ENCODE measurements at regions not wholly inside any gene's neighbourhood (a gene's known extent, or its start where the extent isn't known, plus 50 kb on each side); places are given as distances from the start of the nearest gene placed in this dataset.

DNA sequence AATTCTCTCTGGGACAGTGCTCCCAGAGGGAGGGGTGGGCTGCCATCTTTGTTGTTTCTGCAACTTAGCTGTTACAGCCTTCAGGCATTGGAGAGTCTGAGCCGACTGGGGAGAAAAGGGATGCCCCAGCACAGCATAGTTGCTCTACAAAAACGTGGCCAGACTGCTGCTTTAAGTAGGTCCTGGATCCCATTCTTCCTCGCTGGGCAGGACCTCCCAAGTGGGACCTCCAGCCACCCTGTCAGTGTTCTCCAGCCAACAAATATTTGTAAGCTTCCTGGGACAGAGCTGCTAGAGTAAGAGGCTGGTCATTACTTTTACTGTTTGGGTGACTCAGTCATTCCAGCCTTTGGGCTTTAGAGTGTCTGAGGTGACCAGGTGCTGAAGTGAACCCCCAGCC lies 292.7 kb upstream of the NREP start:
- TF ChIP-seq CTCF (IDR thresholded peaks at IDR 0.05) (no peak), POLR2A (IDR thresholded peaks at IDR 0.05) (no peak)

All from esophagus squamous epithelium (tissue), 4 donors.